HCT116 (cell line): ENCODE measurements at regions not wholly inside any gene's neighbourhood (a gene's known extent, or its start where the extent isn't known, plus 50 kb on each side); places are given as distances from the start of the nearest gene placed in this dataset.

Source experiments
- ATAC-seq: fragments of 200-7000 bp; cut with Tn5 transposase; 2 replicates; pipeline ENCODE4 v1.9.1; 2020; ENCODE audit warnings: mild to moderate bottlenecking, moderate library complexity
- BruUV-seq: library from RNA; stranded (reverse); fragments of 400-500 nt; replicated peaks from 2 replicates; lab custom pipeline; 2021; lab: Mats Ljungman, UMichigan
- CTCF ChIA-PET: fragments of 300-600 bp; sonication (Branson Sonifier 250); formaldehyde crosslinking; loops from one replicate; lab custom pipeline; 2021; ENCODE audit warnings: antibody characterized with exemption; lab: Charles Lee
- POLR2A ChIA-PET: fragments of 300-600, 350-600 bp; sonication (Branson Sonifier 250); formaldehyde crosslinking; loops from one replicate; lab custom pipeline; 2021; ENCODE audit warnings: antibody characterized with exemption; lab: Charles Lee
- RAD21 ChIA-PET, 2 experiments: fragments of 300-600 bp; sonication (Branson Sonifier 250); formaldehyde crosslinking; loops; one replicate each; lab custom pipeline; 2023; ENCODE audit warnings: low total read pairs in 2 of 2; ENCODE audit not compliant: uncharacterized antibody in 2 of 2, unreplicated experiment in 2 of 2, low non-redundant PET in 1 of 2; lab: Charles Lee
- DNase-seq: peaks from one replicate; pipeline ENCODE4 v3.0.0-alpha.2; 2010; ENCODE audit warnings: low read depth, low spot score
- H2AFZ ChIP-seq: fragments of 200-600 bp; shearing (Covaris generic), sonication (generic); 2 replicates; pipeline ENCODE4 v1.6.1; 2017; ENCODE audit warnings: low read depth, mixed run types, mixed read lengths, antibody characterized with exemption, low read length; ENCODE audit not compliant: poor library complexity, severe bottlenecking
- H3K27ac ChIP-seq: 2 replicates; pipeline ENCODE4 v1.5.1; 2012; ENCODE audit warnings: low read depth, low read length
- H3K27me3 ChIP-seq: fragments of 200-600 bp; sonication (generic); 2 replicates; pipeline ENCODE4 v1.6.1; 2016; ENCODE audit warnings: mixed run types, low read length, mixed read lengths; ENCODE audit not compliant: insufficient read depth
- H3K36me3 ChIP-seq, 2 experiments: fragments of 200-500 bp in 1 of 2; fragments of 200-600 bp in 1 of 2; sonication (Bioruptor generic) in 1 of 2; sonication (generic) in 1 of 2; 2 replicates each; pipeline versions ENCODE4 v1.5.1 to v1.6.1; 2014 to 2016; ENCODE audit warnings: low read length in 2 of 2, inconsistent platforms in 1 of 2, mixed read lengths in 1 of 2, mixed run types in 1 of 2; ENCODE audit not compliant: insufficient read depth in 2 of 2, control insufficient read depth in 1 of 2
- H3K4me1 ChIP-seq, 2 experiments: fragments of 200-600 bp in 1 of 2; sonication (generic) in 1 of 2; 2 replicates each; pipeline versions ENCODE4 v1.5.1 to v1.6.1; 2012 to 2017; ENCODE audit warnings: low read length in 2 of 2, inconsistent platforms in 1 of 2, mild to moderate bottlenecking in 1 of 2, mixed read lengths in 1 of 2, mixed run types in 1 of 2, moderate library complexity in 1 of 2; ENCODE audit not compliant: insufficient read depth in 2 of 2, control insufficient read depth in 1 of 2
- H3K4me2 ChIP-seq: fragments of 200-600 bp; sonication (generic); 2 replicates; pipeline ENCODE4 v1.6.1; 2017; ENCODE audit warnings: mixed run types, low read length, mixed read lengths
- H3K4me3 ChIP-seq, 2 experiments: fragments of 200-600 bp in 1 of 2; sonication (generic) in 1 of 2; replicated peaks in 1 of 2; 2 replicates each; pipeline ENCODE4 v1.5.1; 2011 to 2016; ENCODE audit warnings: low read length in 2 of 2, control low read depth in 1 of 2, low read depth in 1 of 2, mild to moderate bottlenecking in 1 of 2, mixed read lengths in 1 of 2, mixed run types in 1 of 2
- H3K79me2 ChIP-seq: fragments of 200-600 bp; sonication (generic); 2 replicates; pipeline ENCODE4 v1.6.1; 2017; ENCODE audit warnings: mild to moderate bottlenecking, mixed run types, low read length, moderate library complexity, mixed read lengths; ENCODE audit not compliant: insufficient read depth
- H3K9ac ChIP-seq: fragments of 200-600 bp; sonication (generic); 2 replicates; pipeline ENCODE4 v1.6.1; 2016; ENCODE audit warnings: low read length, mixed read lengths
- H3K9me2 ChIP-seq: fragments of 200-600 bp; sonication (generic), shearing (Covaris generic); 2 replicates; pipeline ENCODE4 v1.6.1; 2017; ENCODE audit warnings: mixed run types, mild to moderate bottlenecking, moderate library complexity; ENCODE audit not compliant: insufficient read depth
- H3K9me3 ChIP-seq, 2 experiments: fragments of 200-500 bp in 1 of 2; fragments of 200-600 bp in 1 of 2; sonication (Bioruptor generic) in 1 of 2; sonication (generic) in 1 of 2; 2 replicates each; pipeline ENCODE4 v1.6.1; 2014 to 2017; ENCODE audit warnings: low read length in 2 of 2, mixed read lengths in 2 of 2, inconsistent platforms in 1 of 2, low read depth in 1 of 2, mild to moderate bottlenecking in 1 of 2, mixed run types in 1 of 2, moderate library complexity in 1 of 2; ENCODE audit not compliant: control insufficient read depth in 1 of 2, insufficient read depth in 1 of 2
- H4K20me1 ChIP-seq: fragments of 200-600 bp; sonication (generic), shearing (Covaris generic); 2 replicates; pipeline ENCODE4 v1.6.1; 2017; ENCODE audit warnings: mixed run types, mild to moderate bottlenecking, moderate library complexity; ENCODE audit not compliant: insufficient read depth
- CBX3 ChIP-seq: IDR thresholded peaks from 2 replicates; pipeline ENCODE4 v1.6.1; 2012; ENCODE audit warnings: low read depth
- CTCF ChIP-seq, 3 experiments: fragments of 200-600 bp in 1 of 3; sonication (generic) in 1 of 3; IDR thresholded peaks in 2 of 3; conservative IDR thresholded peaks in 1 of 3; 2 replicates each; pipeline ENCODE4 v1.5.1; 2012 to 2017; ENCODE audit warnings: low read depth in 2 of 3, low read length in 2 of 3, antibody characterized with exemption in 1 of 3, borderline replicate concordance in 1 of 3, control low read depth in 1 of 3, mild to moderate bottlenecking in 1 of 3, mixed read lengths in 1 of 3, mixed run types in 1 of 3, moderate library complexity in 1 of 3; ENCODE audit not compliant: insufficient read depth in 1 of 3
- EGR1 ChIP-seq: IDR thresholded peaks from 2 replicates; pipeline ENCODE4 v1.6.1; 2012; ENCODE audit warnings: low read depth
- ELF1 ChIP-seq: IDR thresholded peaks from 2 replicates; pipeline ENCODE4 v1.6.1; 2012; ENCODE audit warnings: low read depth, borderline replicate concordance
- EZH2 ChIP-seq: fragments of 200-600 bp; sonication (generic); IDR thresholded peaks from 2 replicates; pipeline ENCODE4 v1.6.1; 2017; ENCODE audit warnings: antibody characterized with exemption, mixed run types
- FOSL1 ChIP-seq: IDR thresholded peaks from 2 replicates; pipeline ENCODE4 v1.6.1; 2012; ENCODE audit warnings: low read depth
- JUND ChIP-seq: IDR thresholded peaks from 2 replicates; pipeline ENCODE4 v1.6.1; 2012
- POLR2A ChIP-seq: IDR thresholded peaks from 2 replicates; pipeline ENCODE4 v1.7.0; 2011; ENCODE audit warnings: borderline replicate concordance; ENCODE audit not compliant: insufficient read depth, insufficient read length; ENCODE audit errors: extremely low read depth
- POLR2AphosphoS5 ChIP-seq: IDR thresholded peaks from 2 replicates; pipeline ENCODE4 v1.6.1; 2011; ENCODE audit warnings: mild to moderate bottlenecking, low read depth, low read length, moderate library complexity
- RAD21 ChIP-seq: IDR thresholded peaks from 2 replicates; pipeline ENCODE4 v1.6.1; 2012; ENCODE audit warnings: low read depth, mild to moderate bottlenecking
- REST ChIP-seq: IDR thresholded peaks from 2 replicates; pipeline ENCODE4 v1.6.1; 2012; ENCODE audit warnings: low read depth
- SP1 ChIP-seq: IDR thresholded peaks from 2 replicates; pipeline ENCODE4 v1.6.1; 2012; ENCODE audit warnings: low read depth
- SRF ChIP-seq: IDR thresholded peaks from 2 replicates; pipeline ENCODE4 v1.6.1; 2012; ENCODE audit warnings: low read depth
- TCF7L2 ChIP-seq: IDR thresholded peaks from 2 replicates; pipeline ENCODE4 v1.7.0; 2011; ENCODE audit warnings: borderline replicate concordance, inconsistent platforms; ENCODE audit not compliant: insufficient read depth, insufficient read length; ENCODE audit errors: extremely low read depth
- YY1 ChIP-seq: IDR thresholded peaks from 2 replicates; pipeline ENCODE4 v1.6.1; 2011; ENCODE audit warnings: low read length, low read depth, moderate library complexity, mild to moderate bottlenecking; ENCODE audit not compliant: insufficient replicate concordance; ENCODE audit errors: extremely low read depth
- ZBTB33 ChIP-seq: IDR thresholded peaks from 2 replicates; pipeline ENCODE4 v1.6.1; 2011; ENCODE audit warnings: mild to moderate bottlenecking, low read length, moderate library complexity; ENCODE audit not compliant: insufficient replicate concordance; ENCODE audit errors: extremely low read depth
- ZFX ChIP-seq: fragments of 450-650 bp; IDR thresholded peaks from 2 replicates; pipeline ENCODE4 v1.6.1; 2017
- ZNF274 ChIP-seq: fragments of 200-500 bp; sonication (Bioruptor generic); IDR thresholded peaks from 2 replicates; pipeline ENCODE4 v1.6.1; 2014; ENCODE audit warnings: mild to moderate bottlenecking, low read depth, low read length, inconsistent platforms
- intact Hi-C: fragments of 100-400 bp; cut with micrococcal nuclease; formaldehyde crosslinking; loops from 2 replicates; pipeline ENCODE4 v1.10.0; 2022

GRCh38 chr2:129224486-129224885 is 755.0 kb upstream of the RAB6C start:
- no peaks in the 10 kb centered on the region for H3K36me3 ChIP-seq
- CTCF ChIA-PET, result no interaction called here

More at GRCh38 chr2:129224486-129224885, 755.0 kb upstream of the RAB6C start:
- H3K27me3 ChIP-seq, result peaks cover 17% of the 10 kb centered on the region; the same call in 1 of the 2 replicates
- intact Hi-C loops, result no loop called here
- RAD21 ChIA-PET, result no interaction called here
- H2AFZ ChIP-seq, result no peak overlapping the region
- H3K27ac ChIP-seq, result no peak overlapping the region
- no peak overlapping the region for H3K4me2 ChIP-seq
- H3K9me2 ChIP-seq, result no peaks in the 10 kb centered on the region
- no peak overlapping the region for H3K4me3 ChIP-seq
- TF ChIP-seq CBX3, result no peak
- no peak for TF ChIP-seq ELF1
- no peak for TF ChIP-seq ZFX
- no peak for TF ChIP-seq YY1
- no peak for TF ChIP-seq POLR2A
- TF ChIP-seq POLR2AphosphoS5, result no peak
- TF ChIP-seq REST, result no peak
- TF ChIP-seq JUND, result no peak
- no peak for TF ChIP-seq ZNF274
- no peak for TF ChIP-seq EZH2
- no peak for TF ChIP-seq CTCF (IDR thresholded peaks at IDR 0.05 in 2 of 3, conservative IDR thresholded peaks at IDR 0.05 in 1 of 3; ENCODE audit: borderline replicate concordance in 1 of 3, insufficient read depth in 1 of 3, low read depth in 2 of 3, low read length in 2 of 3)
- TF ChIP-seq TCF7L2, result no peak
- TF ChIP-seq ZBTB33, result no peak
- TF ChIP-seq EGR1, result no peak
- no peak for TF ChIP-seq SRF
- TF ChIP-seq FOSL1, result no peak
- TF ChIP-seq SP1, result no peak
- no peak for TF ChIP-seq RAD21
- TF ChIP-seq, all 23 proteins: peak for 0
- no peak overlapping the region for H3K9ac ChIP-seq
- ATAC-seq (no peak), DNase-seq (no peak)
- no peaks in the 10 kb centered on the region for H3K9me3 ChIP-seq
- H3K79me2 ChIP-seq, result no peaks in the 10 kb centered on the region
- POLR2A ChIA-PET, result no interaction called here
- no peaks in the 10 kb centered on the region for H3K4me1 ChIP-seq
- no peaks in the 10 kb centered on the region for H4K20me1 ChIP-seq
- BruUV-seq, result no TSS peak
